Activated naive CD4-positive, alpha-beta T cell treated with anti-CD3 and anti-CD28 coated beads, Interleukin-2, amount 50 U/mL, for 24 hours (primary cell): ENCODE measurements at regions not wholly inside any gene's neighbourhood (a gene's known extent, or its start where the extent isn't known, plus 50 kb on each side); places are given as distances from the start of the nearest gene placed in this dataset.
A peak's percentile ranks its signal among the peaks of the same experiment; 100 is the strongest.

Experiments used
- H3K27ac Mint-ChIP-seq: one replicate; pipeline ENCODE4 v1.8.0; 2021; ENCODE audit warnings: mild to moderate bottlenecking, mixed read lengths
- H3K27me3 Mint-ChIP-seq: one replicate; pipeline ENCODE4 v1.8.0; 2021; ENCODE audit warnings: mixed read lengths
- H3K36me3 Mint-ChIP-seq: one replicate; pipeline ENCODE4 v1.8.0; 2021; ENCODE audit warnings: mixed read lengths
- H3K4me1 Mint-ChIP-seq: one replicate; pipeline ENCODE4 v1.8.0; 2021; ENCODE audit warnings: mixed read lengths
- H3K4me3 Mint-ChIP-seq: one replicate; pipeline ENCODE4 v1.8.0; 2021; ENCODE audit warnings: mild to moderate bottlenecking, mixed read lengths
- H3K9me3 Mint-ChIP-seq: one replicate; pipeline ENCODE4 v1.8.0; 2021; ENCODE audit warnings: mixed read lengths

GRCh38 chr1:194181845-194182244 lies 995.4 kb upstream of the B3GALT2 start:
- H3K27me3 Mint-ChIP-seq: no peaks in the 10 kb centered on the region
- H3K9me3 Mint-ChIP-seq: no peaks in the 10 kb centered on the region
- H3K36me3 Mint-ChIP-seq: no peaks in the 10 kb centered on the region
- no peaks in the 10 kb centered on the region for H3K4me1 Mint-ChIP-seq
- no peak overlapping the region for H3K27ac Mint-ChIP-seq
- H3K4me3 Mint-ChIP-seq: no peak overlapping the region

GRCh38 chr1:194176212-194176611 lies 989.8 kb upstream of the B3GALT2 start:
- no peaks in the 10 kb centered on the region for H3K9me3 Mint-ChIP-seq
- H3K36me3 Mint-ChIP-seq: no peaks in the 10 kb centered on the region
- no peaks in the 10 kb centered on the region for H3K27me3 Mint-ChIP-seq
- no peaks in the 10 kb centered on the region for H3K4me1 Mint-ChIP-seq
- H3K4me3 Mint-ChIP-seq: no peak overlapping the region
- H3K27ac Mint-ChIP-seq: no peak overlapping the region

DNA sequence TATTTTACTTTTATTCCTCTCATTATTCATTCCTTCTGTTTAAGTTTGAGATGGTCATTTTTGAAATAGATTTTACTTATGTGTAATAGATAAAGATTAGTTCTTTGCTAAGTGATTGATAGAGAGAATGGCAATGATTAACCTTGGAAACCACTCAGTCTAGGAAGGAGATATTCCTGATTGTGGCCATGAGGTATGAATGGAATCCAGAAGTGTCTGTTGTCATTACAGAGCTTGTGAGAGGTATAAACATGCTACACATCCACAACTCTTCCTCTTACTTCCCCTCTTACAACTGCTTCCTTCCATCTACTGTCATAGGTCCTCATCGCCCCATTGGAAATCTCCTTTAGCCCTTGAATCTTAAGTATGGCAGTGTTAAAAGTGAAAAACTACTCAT lies 988.8 kb upstream of the B3GALT2 start:
- no peak overlapping the region for H3K4me3 Mint-ChIP-seq
- no peaks in the 10 kb centered on the region for H3K36me3 Mint-ChIP-seq
- no peaks in the 10 kb centered on the region for H3K4me1 Mint-ChIP-seq
- H3K9me3 Mint-ChIP-seq: no peaks in the 10 kb centered on the region
- no peak overlapping the region for H3K27ac Mint-ChIP-seq
- no peaks in the 10 kb centered on the region for H3K27me3 Mint-ChIP-seq

- H3K4me3 Mint-ChIP-seq: no peak overlapping the region
- H3K27me3 Mint-ChIP-seq: no peaks in the 10 kb centered on the region
- H3K27ac Mint-ChIP-seq: no peak overlapping the region
- no peaks in the 10 kb centered on the region for H3K9me3 Mint-ChIP-seq
- H3K36me3 Mint-ChIP-seq: no peaks in the 10 kb centered on the region
- H3K4me1 Mint-ChIP-seq: no peaks in the 10 kb centered on the region
Measured at GRCh38 chr1:194174528-194174927, 988.1 kb upstream of the B3GALT2 start.

DNA sequence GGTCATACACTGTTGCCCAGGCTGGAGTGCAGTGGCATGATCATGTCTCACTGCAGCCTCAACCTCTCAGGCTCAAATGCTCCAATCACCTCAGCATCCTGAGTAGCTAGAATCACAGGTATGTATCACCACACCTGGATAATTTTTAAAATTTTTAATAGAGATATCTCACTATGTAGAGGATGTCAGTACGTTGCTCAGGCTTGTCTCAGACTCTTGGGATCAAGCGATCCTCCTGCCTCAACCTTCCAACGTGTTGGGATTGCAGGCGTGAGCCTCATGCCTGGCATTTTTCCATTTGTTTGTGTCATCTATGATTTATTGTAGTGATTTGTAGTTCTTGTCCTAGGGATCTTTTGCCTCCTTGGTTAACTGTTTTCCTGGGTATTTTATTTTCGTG lies 985.2 kb upstream of the B3GALT2 start:
- Mint-ChIP-seq H3K9me3 (no peaks in the 10 kb centered on the region), H3K27ac (no peak overlapping the region), H3K27me3 (no peaks in the 10 kb centered on the region), H3K4me3 (no peak overlapping the region), H3K4me1 (no peaks in the 10 kb centered on the region), H3K36me3 (peaks cover 2% of the 10 kb centered on the region)

- H3K9me3 Mint-ChIP-seq: no peaks in the 10 kb centered on the region
- H3K36me3 Mint-ChIP-seq: peaks cover 2% of the 10 kb centered on the region
- no peak overlapping the region for H3K27ac Mint-ChIP-seq
- no peak overlapping the region for H3K4me3 Mint-ChIP-seq
- H3K27me3 Mint-ChIP-seq: no peaks in the 10 kb centered on the region
- no peaks in the 10 kb centered on the region for H3K4me1 Mint-ChIP-seq
Measured at GRCh38 chr1:194167956-194168640, 981.7 kb upstream of the B3GALT2 start.

- Mint-ChIP-seq H3K36me3 (peaks cover 2% of the 10 kb centered on the region), H3K4me3 (no peak overlapping the region), H3K27me3 (no peaks in the 10 kb centered on the region), H3K4me1 (peaks cover 5% of the 10 kb centered on the region), H3K27ac (no peak overlapping the region), H3K9me3 (peaks cover 5% of the 10 kb centered on the region)
Measured at GRCh38 chr1:194164755-194165154, 978.3 kb upstream of the B3GALT2 start.

GRCh38 chr1:194161591-194161990 lies 975.2 kb upstream of the B3GALT2 start:
- Mint-ChIP-seq H3K27ac (no peak overlapping the region), H3K36me3 (no peaks in the 10 kb centered on the region), H3K27me3 (no peaks in the 10 kb centered on the region), H3K4me1 (peaks cover 5% of the 10 kb centered on the region), H3K9me3 (peaks cover 5% of the 10 kb centered on the region), H3K4me3 (no peak overlapping the region)

- Mint-ChIP-seq H3K4me1 (peaks cover 5% of the 10 kb centered on the region), H3K27ac (no peak overlapping the region), H3K27me3 (no peaks in the 10 kb centered on the region), H3K4me3 (no peak overlapping the region), H3K9me3 (peaks cover 5% of the 10 kb centered on the region), H3K36me3 (no peaks in the 10 kb centered on the region)
Measured at GRCh38 chr1:194159941-194160340, 973.5 kb upstream of the B3GALT2 start.

- Mint-ChIP-seq H3K9me3 (no peaks in the 10 kb centered on the region), H3K4me3 (no peak overlapping the region), H3K4me1 (peaks cover 13% of the 10 kb centered on the region), H3K27ac (no peak overlapping the region), H3K36me3 (no peaks in the 10 kb centered on the region), H3K27me3 (no peaks in the 10 kb centered on the region)
Measured at GRCh38 chr1:194155962-194156361, 969.5 kb upstream of the B3GALT2 start.

DNA sequence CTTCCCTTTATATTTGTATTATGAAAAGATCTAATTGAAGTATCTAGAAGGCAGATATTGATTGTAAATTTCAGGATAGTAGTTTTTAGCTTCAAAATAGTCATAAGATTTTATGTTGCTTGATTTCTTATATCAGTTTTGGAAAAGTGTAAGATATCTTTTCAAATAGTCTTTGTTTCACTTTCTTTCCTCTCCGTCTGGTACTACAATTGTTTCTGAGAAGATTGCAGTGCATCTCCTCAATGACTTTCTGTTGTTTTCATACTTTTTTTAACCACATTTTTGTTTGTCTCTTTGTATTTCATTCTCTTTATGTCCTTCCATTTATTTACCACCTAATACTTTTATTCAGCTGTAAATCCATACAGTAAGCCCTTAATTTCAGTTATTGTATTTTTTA lies 964.6 kb upstream of the B3GALT2 start:
- Mint-ChIP-seq H3K36me3 (no peaks in the 10 kb centered on the region), H3K9me3 (no peaks in the 10 kb centered on the region), H3K4me1 (peaks cover 20% of the 10 kb centered on the region), H3K27me3 (no peaks in the 10 kb centered on the region), H3K4me3 (peak overlapping the region; percentile 80), H3K27ac (peak overlapping the region; percentile 92)

DNA sequence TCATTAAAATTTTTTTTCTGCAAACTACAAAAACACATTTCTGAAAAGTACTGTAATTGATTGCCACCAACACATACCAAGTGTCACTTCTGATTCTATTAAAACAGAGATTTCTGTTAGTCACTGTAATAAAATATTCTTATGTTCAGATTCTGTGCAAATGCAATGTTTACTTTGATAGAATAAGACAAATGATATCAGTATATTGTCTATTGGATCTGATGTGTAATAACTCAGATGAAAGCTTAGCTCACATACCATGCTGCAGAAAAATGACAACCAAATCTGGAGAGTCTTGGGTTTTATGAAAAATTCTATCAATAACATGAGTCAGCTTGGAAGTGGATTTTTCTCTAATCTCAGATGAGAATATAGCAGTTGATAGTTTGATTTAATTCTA lies 963.8 kb upstream of the B3GALT2 start:
- Mint-ChIP-seq H3K9me3 (no peaks in the 10 kb centered on the region), H3K27ac (no peak overlapping the region), H3K4me1 (peaks cover 20% of the 10 kb centered on the region), H3K4me3 (peak overlapping the region; percentile 33), H3K27me3 (no peaks in the 10 kb centered on the region), H3K36me3 (no peaks in the 10 kb centered on the region)

- H3K4me3 Mint-ChIP-seq: no peak overlapping the region
Measured at GRCh38 chr1:194133152-194133551, 946.7 kb upstream of the B3GALT2 start.

GRCh38 chr1:194118086-194118485 lies 931.7 kb upstream of the B3GALT2 start:
- no peaks in the 10 kb centered on the region for H3K4me1 Mint-ChIP-seq
- no peaks in the 10 kb centered on the region for H3K27me3 Mint-ChIP-seq
- no peak overlapping the region for H3K27ac Mint-ChIP-seq
- H3K36me3 Mint-ChIP-seq: no peaks in the 10 kb centered on the region
- no peak overlapping the region for H3K4me3 Mint-ChIP-seq
- no peaks in the 10 kb centered on the region for H3K9me3 Mint-ChIP-seq

More at GRCh38 chr1:194133152-194133551, 946.7 kb upstream of the B3GALT2 start:
- no peaks in the 10 kb centered on the region for H3K9me3 Mint-ChIP-seq
- H3K4me1 Mint-ChIP-seq: peaks cover 17% of the 10 kb centered on the region
- no peaks in the 10 kb centered on the region for H3K36me3 Mint-ChIP-seq
- no peaks in the 10 kb centered on the region for H3K27me3 Mint-ChIP-seq
- no peak overlapping the region for H3K27ac Mint-ChIP-seq

GRCh38 chr1:194117582-194117981 lies 931.2 kb upstream of the B3GALT2 start:
- Mint-ChIP-seq H3K9me3 (no peaks in the 10 kb centered on the region), H3K27ac (no peak overlapping the region), H3K27me3 (no peaks in the 10 kb centered on the region), H3K4me1 (no peaks in the 10 kb centered on the region), H3K36me3 (no peaks in the 10 kb centered on the region), H3K4me3 (no peak overlapping the region)

DNA sequence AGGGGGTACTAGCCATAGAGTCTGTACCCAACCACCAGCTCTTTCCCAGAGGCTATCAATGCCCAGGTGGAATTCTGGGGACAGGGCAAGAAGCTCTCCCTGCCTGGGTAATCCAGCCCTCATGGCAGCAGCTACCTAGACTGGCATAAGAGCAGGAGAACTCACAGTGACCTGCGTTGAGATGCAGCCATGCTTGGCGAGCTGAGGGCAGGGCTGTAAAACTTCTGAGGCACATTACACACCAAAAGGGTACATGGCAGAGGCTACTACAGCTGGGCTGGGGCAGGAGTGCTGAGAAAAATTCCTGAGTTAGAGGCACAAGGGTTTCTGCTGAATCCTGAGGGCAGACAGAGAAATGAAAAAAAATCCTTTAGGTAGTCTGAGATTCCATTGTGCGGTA lies 927.9 kb upstream of the B3GALT2 start:
- H3K4me1 Mint-ChIP-seq: no peaks in the 10 kb centered on the region
- no peak overlapping the region for H3K27ac Mint-ChIP-seq
- H3K9me3 Mint-ChIP-seq: no peaks in the 10 kb centered on the region
- H3K27me3 Mint-ChIP-seq: no peaks in the 10 kb centered on the region
- H3K36me3 Mint-ChIP-seq: no peaks in the 10 kb centered on the region
- no peak overlapping the region for H3K4me3 Mint-ChIP-seq

- Mint-ChIP-seq H3K4me1 (peaks cover 7% of the 10 kb centered on the region), H3K27me3 (no peaks in the 10 kb centered on the region), H3K4me3 (no peak overlapping the region), H3K27ac (no peak overlapping the region), H3K36me3 (no peaks in the 10 kb centered on the region), H3K9me3 (no peaks in the 10 kb centered on the region)
Measured at GRCh38 chr1:194105381-194105780, 919.0 kb upstream of the B3GALT2 start.
